HG02938 (cell line): ENCODE measurements at regions not wholly inside any gene's neighbourhood (a gene's known extent, or its start where the extent isn't known, plus 50 kb on each side); places are given as distances from the start of the nearest gene placed in this dataset.
"Not testable (repeated sequence)": the region's sequence is repeated elsewhere in the genome, so short reads cannot be mapped to it uniquely, and the experiment has no call there.

Source experiments
- ATAC-seq: cut with Tn5 transposase; IDR thresholded peaks from one replicate; pipeline ENCODE4 v1.9.1; 2021; ENCODE audit warnings: mild to moderate bottlenecking, moderate library complexity; ENCODE audit not compliant: unreplicated experiment

DNA sequence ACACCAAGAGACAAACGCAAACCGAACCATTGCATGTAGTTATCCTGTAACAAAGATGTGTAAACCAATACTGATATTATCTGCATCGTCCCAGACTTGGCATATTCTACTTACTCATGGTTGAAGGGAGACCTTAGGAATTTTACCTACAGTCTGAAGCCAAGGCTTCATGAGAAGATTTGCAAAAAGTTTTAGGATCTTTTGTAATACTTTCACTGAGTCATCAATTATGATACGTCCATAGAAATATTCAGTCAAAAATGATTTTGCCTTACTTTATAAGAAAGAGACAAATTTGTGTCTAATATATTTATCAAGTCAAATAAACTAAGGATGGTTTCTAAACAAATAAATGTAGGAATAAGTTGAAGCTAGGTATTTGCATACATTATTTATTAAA lies 1176.1 kb upstream of the ADGRL2 start:
- ATAC-seq, result no peak

- ATAC-seq, result no peak
Measured at GRCh38 chr1:80607064-80607463, 1193.7 kb upstream of the ADGRL2 start.

- ATAC-seq, result no peak
Measured at GRCh38 chr1:80594013-80594412, 1206.7 kb upstream of the ADGRL2 start.

GRCh38 chr1:80593197-80593596 lies 1207.5 kb upstream of the ADGRL2 start:
- no peak for ATAC-seq

DNA sequence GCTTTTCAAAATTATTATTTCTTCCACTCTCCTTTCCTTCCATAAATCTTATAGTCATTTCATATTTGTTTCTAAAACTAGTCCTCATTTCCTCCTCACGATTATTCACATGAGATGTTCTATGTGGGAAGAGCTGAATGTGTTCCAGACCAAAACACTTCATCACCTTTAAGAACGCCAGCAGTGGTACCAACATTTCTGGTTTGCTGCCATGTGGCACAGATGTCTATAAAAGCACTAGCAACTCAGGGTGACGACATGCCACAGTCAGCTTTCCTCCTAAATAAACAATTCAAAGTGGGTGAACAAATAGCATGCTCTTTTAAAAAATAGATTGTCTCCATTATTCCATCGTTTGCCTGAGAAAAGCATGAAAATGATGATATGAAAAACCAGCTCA lies 1217.8 kb upstream of the ADGRL2 start:
- ATAC-seq, result no peak

- no peak for ATAC-seq
Measured at GRCh38 chr1:80579055-80579454, 1221.7 kb upstream of the ADGRL2 start.

DNA sequence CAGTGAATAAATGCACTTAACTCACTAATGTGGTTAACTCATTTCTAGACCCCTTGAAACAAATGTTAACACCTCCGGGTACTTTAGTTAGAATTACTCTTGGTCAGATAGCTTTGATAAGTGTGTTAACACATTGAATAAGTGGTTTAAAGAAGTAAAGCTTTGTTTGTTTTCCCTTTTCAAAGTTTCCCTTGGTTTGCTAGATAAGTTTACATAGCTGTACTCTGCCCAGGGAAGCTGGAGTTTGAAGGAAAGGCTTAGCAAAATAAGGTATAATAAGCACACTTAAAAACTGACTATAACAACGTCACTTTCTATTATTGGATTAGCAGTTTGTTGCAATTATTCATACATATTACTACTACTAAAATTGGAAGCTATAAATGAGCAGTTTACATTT lies 1233.9 kb upstream of the ADGRL2 start:
- no peak for ATAC-seq

- ATAC-seq, result no peak
Measured at GRCh38 chr1:80566123-80566522, 1234.6 kb upstream of the ADGRL2 start.

- no peak for ATAC-seq
Measured at GRCh38 chr1:80565406-80565805, 1235.3 kb upstream of the ADGRL2 start.

- no peak for ATAC-seq
Measured at GRCh38 chr1:80542231-80542630, 1258.5 kb upstream of the ADGRL2 start.

DNA sequence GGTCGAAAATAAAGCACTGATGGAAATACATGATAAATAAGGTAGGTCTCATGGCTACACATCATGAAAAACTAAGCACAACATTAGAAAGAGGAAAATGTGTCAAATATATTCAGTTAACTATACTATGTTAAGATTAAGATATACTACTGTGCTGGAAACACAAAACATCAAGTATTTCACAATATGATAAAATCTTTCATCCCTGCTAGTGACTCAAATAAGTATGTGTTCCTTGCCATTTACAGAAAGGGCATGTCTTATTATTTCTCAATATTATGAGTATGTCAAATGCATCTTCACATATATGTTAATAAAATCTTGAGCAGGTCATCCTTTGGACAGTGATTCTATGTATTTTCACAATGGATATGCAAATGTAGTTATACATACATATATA lies 1260.1 kb upstream of the ADGRL2 start:
- ATAC-seq, result no peak

GRCh38 chr1:80540149-80540548 lies 1260.6 kb upstream of the ADGRL2 start:
- ATAC-seq, result no peak

DNA sequence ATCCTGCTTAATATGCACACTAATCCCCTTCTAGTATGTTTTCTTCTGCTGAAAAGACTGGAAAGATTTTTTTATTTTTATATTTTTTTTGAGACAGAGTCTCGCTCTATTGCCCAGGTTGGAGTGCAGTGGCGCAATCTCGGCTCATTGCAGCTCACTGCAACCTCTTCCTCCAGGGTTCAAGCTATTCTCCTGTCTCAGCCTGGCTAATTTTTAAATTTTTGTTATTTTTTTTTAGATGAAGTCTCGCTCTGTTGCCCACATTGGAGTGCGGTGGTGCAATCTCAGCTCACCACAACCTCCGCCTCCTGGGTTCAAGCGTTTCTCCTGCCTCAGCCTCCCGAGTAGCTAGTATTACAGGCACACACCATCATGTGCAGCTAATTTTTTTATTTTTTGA lies 1261.4 kb upstream of the ADGRL2 start:
- ATAC-seq, result not testable (repeated sequence)

DNA sequence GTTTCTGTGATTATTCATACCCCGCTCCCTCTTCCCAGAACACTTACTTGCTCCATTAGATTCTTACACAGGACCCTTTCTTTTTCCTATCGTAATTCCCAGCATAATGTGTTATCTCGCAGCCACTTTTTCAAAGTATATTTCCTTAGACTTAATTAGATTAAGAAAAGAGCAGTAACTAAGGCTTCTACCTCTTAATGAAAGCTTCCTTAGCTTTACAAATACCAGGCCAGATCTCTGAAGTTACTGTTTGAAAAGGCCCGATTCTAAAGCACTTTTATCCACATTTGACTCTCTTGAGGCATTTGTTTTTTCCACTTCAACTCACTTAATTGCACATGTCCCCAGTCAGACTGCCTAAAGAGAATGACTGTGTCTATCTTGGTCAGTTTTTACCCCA lies 1264.3 kb upstream of the ADGRL2 start:
- ATAC-seq, result no peak

GRCh38 chr1:80535466-80535865 lies 1265.3 kb upstream of the ADGRL2 start:
- no peak for ATAC-seq

DNA sequence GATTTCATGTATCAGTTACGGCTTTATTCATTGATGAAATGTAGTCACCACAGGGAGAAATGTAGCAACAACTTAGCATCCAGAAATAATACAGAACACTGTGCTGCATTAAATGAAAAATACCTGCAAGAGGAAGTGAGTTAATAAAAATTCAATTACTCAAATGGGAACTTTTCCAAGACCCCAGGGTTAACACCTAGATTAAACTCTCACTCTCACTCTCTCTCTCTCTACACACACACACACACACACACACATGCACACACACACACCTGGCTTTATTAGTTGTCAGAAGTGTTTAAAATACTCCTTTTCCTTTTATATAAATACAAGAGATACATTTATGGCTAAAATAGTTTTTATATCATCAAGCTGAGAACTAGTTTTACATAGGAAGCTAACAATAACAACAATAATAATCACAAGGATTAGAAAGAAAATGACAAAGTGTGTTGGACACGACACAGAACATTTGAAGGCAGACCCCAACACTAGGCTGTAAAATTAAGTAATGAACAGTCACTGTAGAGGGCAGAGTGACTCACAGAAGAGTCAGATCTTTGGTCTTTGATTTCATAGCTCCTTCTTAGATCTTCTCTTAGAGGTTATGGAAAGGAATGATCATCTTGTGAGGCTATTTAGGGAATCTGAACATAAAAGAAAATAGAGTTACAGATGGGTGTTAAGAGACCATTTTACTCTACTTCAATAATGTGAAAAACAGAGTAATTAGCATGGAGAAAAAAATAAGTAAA lies 1266.0 kb upstream of the ADGRL2 start:
- ATAC-seq, result no peak

- no peak for ATAC-seq
Measured at GRCh38 chr1:80533775-80534334, 1266.9 kb upstream of the ADGRL2 start.

DNA sequence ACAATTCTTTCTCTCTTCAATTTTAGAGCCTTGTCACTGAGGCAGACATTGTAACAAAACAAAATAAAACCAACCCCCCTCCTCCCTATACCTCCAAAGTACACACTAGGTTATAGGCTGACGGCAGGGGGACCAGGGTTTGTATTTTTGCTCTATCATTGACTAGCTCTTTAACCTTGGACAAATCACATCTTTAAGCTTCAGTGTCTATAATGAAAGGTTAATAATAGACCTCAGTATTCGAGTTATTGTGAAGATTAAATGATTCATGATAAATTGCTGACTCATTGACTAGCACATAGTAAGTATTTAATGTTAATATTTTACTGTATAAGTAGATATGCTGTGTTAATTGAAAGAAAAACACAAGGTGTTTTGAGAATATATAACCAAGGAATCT lies 1267.6 kb upstream of the ADGRL2 start:
- no peak for ATAC-seq

DNA sequence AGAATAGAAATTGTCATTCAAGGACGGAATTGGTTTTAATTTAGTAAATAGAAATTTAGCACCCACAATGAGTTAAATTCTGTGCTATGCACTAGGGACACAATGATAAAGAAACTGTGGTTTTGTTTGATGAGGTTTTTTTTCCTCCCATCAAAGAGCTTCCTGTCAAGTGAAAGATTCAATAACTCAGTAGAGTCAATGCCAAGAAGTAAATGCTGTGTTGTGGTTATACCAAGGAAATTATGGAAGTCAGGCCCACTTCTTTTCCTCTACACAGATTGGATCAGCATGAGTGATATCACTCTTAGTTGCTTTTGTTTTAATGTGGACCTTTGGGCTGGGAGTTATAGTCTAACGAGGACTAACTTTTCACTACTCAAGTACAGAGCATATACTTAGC lies 1269.6 kb upstream of the ADGRL2 start:
- ATAC-seq, result no peak

GRCh38 chr1:80529546-80529945 lies 1271.2 kb upstream of the ADGRL2 start:
- ATAC-seq, result no peak

DNA sequence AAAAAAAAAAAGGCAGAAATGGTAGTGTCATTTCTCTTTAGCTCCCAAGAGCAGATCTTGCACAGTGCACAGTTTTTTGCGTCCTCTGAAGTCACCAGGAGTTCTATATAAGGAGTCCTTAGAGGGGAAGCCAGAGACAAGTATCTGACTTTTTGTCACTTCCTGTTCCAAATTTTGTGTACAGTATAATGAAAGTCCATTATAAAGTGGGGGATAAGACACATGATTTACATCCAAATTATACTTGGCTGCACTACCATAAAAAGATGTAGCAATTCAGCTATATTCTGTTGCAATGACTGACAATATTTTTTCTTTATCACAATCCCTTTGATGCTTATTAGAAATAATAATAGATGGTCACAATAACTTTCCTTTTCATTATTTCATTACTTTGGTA lies 1276.9 kb upstream of the ADGRL2 start:
- no peak for ATAC-seq

- ATAC-seq, result not testable (repeated sequence)
Measured at GRCh38 chr1:80523071-80523470, 1277.7 kb upstream of the ADGRL2 start.

DNA sequence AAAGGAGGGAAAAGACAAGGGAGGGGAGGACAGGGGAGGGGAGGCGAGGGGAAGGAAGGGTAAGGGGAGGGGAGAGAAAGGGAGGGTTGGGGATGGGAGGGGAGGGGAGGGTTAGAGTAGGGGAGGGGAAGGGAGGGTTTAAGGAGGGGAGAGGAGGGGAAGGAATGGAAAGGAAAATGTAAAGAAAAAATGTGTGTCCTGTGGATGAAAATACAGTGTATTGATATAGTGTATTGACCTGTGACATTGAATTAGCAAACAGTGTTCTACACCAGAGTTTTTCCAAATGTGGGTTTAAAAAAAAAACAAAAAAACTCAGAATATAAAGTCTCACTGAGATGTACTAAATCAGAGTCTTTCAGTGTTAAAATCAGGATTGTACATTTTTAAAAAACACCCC lies 1279.8 kb upstream of the ADGRL2 start:
- ATAC-seq, result no peak
